ENCODE measurements at regions not wholly inside any gene's neighbourhood (a gene's known extent, or its start where the extent isn't known, plus 50 kb on each side); places are given as distances from the start of the nearest gene placed in this dataset.

- TF ChIP-seq POLR2A (IDR thresholded peaks at IDR 0.05; ENCODE audit: low read length): no peak
- TF ChIP-seq GATA1 (IDR thresholded peaks at IDR 0.05; ENCODE audit: low read depth, low read length): no peak
Observed at GRCh38 chr7:26074919-26075318, 77.1 kb upstream of the NFE2L3 start.

Measured in erythroblast (primary cell).